ENCODE measurements at regions not wholly inside any gene's neighbourhood (a gene's known extent, or its start where the extent isn't known, plus 50 kb on each side); places are given as distances from the start of the nearest gene placed in this dataset.
A peak's percentile ranks its signal among the peaks of the same experiment; 100 is the strongest.

GRCh38 chr2:166634706-166635105 lies 140.7 kb upstream of the SCN7A start:
- no peak for DNase-seq

GRCh38 chr2:166632616-166633015 lies 138.6 kb upstream of the SCN7A start:
- no peak for DNase-seq

- DNase-seq, result no peak
These were observed 134.6 kb upstream of the SCN7A start for GRCh38 chr2:166628478-166629136.

GRCh38 chr2:166627893-166628292 lies 133.8 kb upstream of the SCN7A start:
- no peak for DNase-seq

GRCh38 chr2:166625670-166626069 lies 131.6 kb upstream of the SCN7A start:
- no peak for DNase-seq

- no peak for DNase-seq
These were observed 120.5 kb upstream of the SCN7A start for GRCh38 chr2:166614503-166614902.

- no peak for DNase-seq
These were observed 120.0 kb upstream of the SCN7A start for GRCh38 chr2:166614029-166614428.

GRCh38 chr2:166613226-166613625 lies 119.2 kb upstream of the SCN7A start:
- DNase-seq, result no peak

- DNase-seq, result no peak
These were observed 118.2 kb upstream of the SCN7A start for GRCh38 chr2:166612214-166612613.

GRCh38 chr2:166610913-166611305 lies 116.9 kb upstream of the SCN7A start:
- no peak for DNase-seq

GRCh38 chr2:166610180-166610912 lies 116.3 kb upstream of the SCN7A start:
- peak in 1 of 2 donors; percentile 8 for DNase-seq

- DNase-seq, result no peak
These were observed 115.3 kb upstream of the SCN7A start for GRCh38 chr2:166609183-166609959.

GRCh38 chr2:166607880-166608279 lies 113.8 kb upstream of the SCN7A start:
- DNase-seq, result no peak

- no peak for DNase-seq
These were observed 99.4 kb upstream of the SCN7A start for GRCh38 chr2:166593403-166593802.

- no peak for DNase-seq
These were observed 98.7 kb upstream of the SCN7A start for GRCh38 chr2:166592750-166593149.

GRCh38 chr2:166591226-166591625 lies 97.2 kb upstream of the SCN7A start:
- DNase-seq, result no peak

- no peak for DNase-seq
These were observed 79.3 kb upstream of the SCN7A start for GRCh38 chr2:166573391-166573790.

- no peak for DNase-seq
These were observed 78.9 kb upstream of the SCN7A start for GRCh38 chr2:166572937-166573336.

- DNase-seq, result no peak
These were observed 74.4 kb upstream of the SCN7A start for GRCh38 chr2:166568409-166568808.

GRCh38 chr2:166565501-166565900 lies 71.5 kb upstream of the SCN7A start:
- DNase-seq, result no peak

- no peak for DNase-seq
These were observed 69.8 kb upstream of the SCN7A start for GRCh38 chr2:166563894-166564293.

- no peak for DNase-seq
These were observed 66.0 kb upstream of the SCN7A start for GRCh38 chr2:166560022-166560421.

GRCh38 chr2:166550923-166551322 lies 56.9 kb upstream of the SCN7A start:
- no peak for DNase-seq

GRCh38 chr2:166545473-166545872 lies 51.4 kb upstream of the SCN7A start:
- DNase-seq, result no peak

All from CD4-positive, alpha-beta T cell treated with Interleukin-1 beta for 1 hour (primary cell).